BJ (cell line): ENCODE measurements at regions not wholly inside any gene's neighbourhood (a gene's known extent, or its start where the extent isn't known, plus 50 kb on each side); places are given as distances from the start of the nearest gene placed in this dataset.

ENCODE experiments used
- CTCF ChIA-PET: fragments of 350-600 bp; formaldehyde crosslinking; extraction: SDS; loops from one replicate; lab custom pipeline; 2021; ENCODE audit warnings: antibody characterized with exemption, inconsistent platforms; lab: Yijun Ruan, JAX
- POLR2A ChIA-PET: fragments of 300-600 bp; sonication (Branson Sonifier 250); formaldehyde crosslinking; extraction: SDS; loops from one replicate; lab custom pipeline; 2021; ENCODE audit warnings: antibody characterized with exemption; lab: Charles Lee
- DNase-seq: peaks from one replicate; pipeline ENCODE4 v3.0.0-alpha.2; 2011; ENCODE audit warnings: low read depth
- H3K27me3 ChIP-seq: 2 replicates; pipeline ENCODE4 v1.6.0; 2011; ENCODE audit warnings: low read length; ENCODE audit not compliant: control insufficient read depth, insufficient read depth
- H3K36me3 ChIP-seq: 2 replicates; pipeline ENCODE4 v1.5.1; 2011; ENCODE audit warnings: low read length; ENCODE audit not compliant: control insufficient read depth, insufficient read depth
- H3K4me3 ChIP-seq: 2 replicates; pipeline ENCODE4 v1.5.1; 2011; ENCODE audit warnings: low read depth, mild to moderate bottlenecking, control low read depth, low read length
- CTCF ChIP-seq: IDR thresholded peaks from 2 replicates; pipeline ENCODE4 v1.5.1; 2011; ENCODE audit warnings: low read depth, mild to moderate bottlenecking, control low read depth, inconsistent platforms, low read length, moderate library complexity; ENCODE audit not compliant: insufficient read depth

- no peak for TF ChIP-seq CTCF
- ChIA-PET POLR2A (no interaction called here), CTCF (interaction anchor here (1.0 kb wide), 1 partner anchor 19 kb away, joined by 3 read pairs; no protein-coding TSS in a partner anchor)
- DNase-seq, result no peak
- Histone ChIP-seq H3K36me3 (no peaks in the 10 kb centered on the region), H3K4me3 (no peak overlapping the region), H3K27me3 (no peaks in the 10 kb centered on the region)
Measured at GRCh38 chr2:149908726-149909683, 321.4 kb upstream of the MMADHC start.

- Histone ChIP-seq H3K4me3 (no peak overlapping the region), H3K36me3 (no peaks in the 10 kb centered on the region), H3K27me3 (no peaks in the 10 kb centered on the region)
- CTCF ChIA-PET, result no interaction called here
- DNase-seq, result no peak
- POLR2A ChIA-PET, result no interaction called here
- no peak for TF ChIP-seq CTCF
Measured at GRCh38 chr2:149906886-149907285, 319.3 kb upstream of the MMADHC start.

GRCh38 chr2:149904352-149905175 lies 317.0 kb upstream of the MMADHC start:
- no peaks in the 10 kb centered on the region for H3K27me3 ChIP-seq
- ChIA-PET CTCF (no interaction called here), POLR2A (no interaction called here)
- DNase-seq, result no peak
- H3K36me3 ChIP-seq, result no peaks in the 10 kb centered on the region
- no peak overlapping the region for H3K4me3 ChIP-seq
- TF ChIP-seq CTCF, result no peak

- no peaks in the 10 kb centered on the region for H3K36me3 ChIP-seq
- no peak overlapping the region for H3K4me3 ChIP-seq
- CTCF ChIA-PET, result no interaction called here
- TF ChIP-seq CTCF, result no peak
- H3K27me3 ChIP-seq, result no peaks in the 10 kb centered on the region
- no peak for DNase-seq
- POLR2A ChIA-PET, result no interaction called here
Measured at GRCh38 chr2:149903626-149904025, 316.1 kb upstream of the MMADHC start.

GRCh38 chr2:149902081-149902480 lies 314.5 kb upstream of the MMADHC start:
- ChIA-PET POLR2A (no interaction called here), CTCF (no interaction called here)
- no peaks in the 10 kb centered on the region for H3K36me3 ChIP-seq
- no peak overlapping the region for H3K4me3 ChIP-seq
- no peak for TF ChIP-seq CTCF
- no peak for DNase-seq
- H3K27me3 ChIP-seq, result no peaks in the 10 kb centered on the region
